Endothelial cell of umbilical vein (primary cell): ENCODE measurements at regions not wholly inside any gene's neighbourhood (a gene's known extent, or its start where the extent isn't known, plus 50 kb on each side); places are given as distances from the start of the nearest gene placed in this dataset.

ENCODE experiments used
- EZH2 ChIP-seq: IDR thresholded peaks from 2 replicates; pipeline ENCODE4 v1.6.1; 2012; ENCODE audit warnings: borderline replicate concordance, low read depth, mild to moderate bottlenecking, moderate library complexity, low read length, inconsistent platforms; ENCODE audit not compliant: severe bottlenecking
- JUN ChIP-seq: IDR thresholded peaks from 2 replicates; pipeline ENCODE4 v1.6.1; 2011; ENCODE audit warnings: borderline replicate concordance, low read depth; ENCODE audit not compliant: insufficient read length, insufficient read depth
- MAX ChIP-seq: IDR thresholded peaks from 2 replicates; pipeline ENCODE4 v1.6.1; 2011; ENCODE audit not compliant: insufficient read depth, insufficient read length
- POLR2A ChIP-seq: IDR thresholded peaks from 2 replicates; pipeline ENCODE4 v1.6.1; 2012; ENCODE audit warnings: low read depth, mild to moderate bottlenecking, control low read depth, low read length
- POLR2AphosphoS5 ChIP-seq: IDR thresholded peaks from 2 replicates; pipeline ENCODE4 v1.6.1; 2012; ENCODE audit warnings: low read depth, mild to moderate bottlenecking, control low read depth, low read length, moderate library complexity; ENCODE audit not compliant: insufficient read depth
- TF ChIP-seq, protein P1 (sequence below), 2 donors: IDR thresholded peaks; 1 replicate in 1 of 2; 2 replicates in 1 of 2; pipeline ENCODE4 v1.5.1; 2011; ENCODE audit warnings: low read length in 2 of 2, mild to moderate bottlenecking in 2 of 2, moderate library complexity in 2 of 2, control low read depth in 1 of 2, inconsistent platforms in 1 of 2, low read depth in 1 of 2; ENCODE audit not compliant: insufficient read depth in 1 of 2; ENCODE audit errors: extremely low read depth in 1 of 2

- TF ChIP-seq, protein P1, sequence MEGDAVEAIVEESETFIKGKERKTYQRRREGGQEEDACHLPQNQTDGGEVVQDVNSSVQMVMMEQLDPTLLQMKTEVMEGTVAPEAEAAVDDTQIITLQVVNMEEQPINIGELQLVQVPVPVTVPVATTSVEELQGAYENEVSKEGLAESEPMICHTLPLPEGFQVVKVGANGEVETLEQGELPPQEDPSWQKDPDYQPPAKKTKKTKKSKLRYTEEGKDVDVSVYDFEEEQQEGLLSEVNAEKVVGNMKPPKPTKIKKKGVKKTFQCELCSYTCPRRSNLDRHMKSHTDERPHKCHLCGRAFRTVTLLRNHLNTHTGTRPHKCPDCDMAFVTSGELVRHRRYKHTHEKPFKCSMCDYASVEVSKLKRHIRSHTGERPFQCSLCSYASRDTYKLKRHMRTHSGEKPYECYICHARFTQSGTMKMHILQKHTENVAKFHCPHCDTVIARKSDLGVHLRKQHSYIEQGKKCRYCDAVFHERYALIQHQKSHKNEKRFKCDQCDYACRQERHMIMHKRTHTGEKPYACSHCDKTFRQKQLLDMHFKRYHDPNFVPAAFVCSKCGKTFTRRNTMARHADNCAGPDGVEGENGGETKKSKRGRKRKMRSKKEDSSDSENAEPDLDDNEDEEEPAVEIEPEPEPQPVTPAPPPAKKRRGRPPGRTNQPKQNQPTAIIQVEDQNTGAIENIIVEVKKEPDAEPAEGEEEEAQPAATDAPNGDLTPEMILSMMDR (IDR thresholded peaks at IDR 0.05; ENCODE audit: extremely low read depth in 1 of 2, insufficient read depth in 1 of 2, low read depth in 1 of 2, low read length in 2 of 2), result no peak
- TF ChIP-seq POLR2AphosphoS5, result no peak
- no peak for TF ChIP-seq POLR2A
- no peak for TF ChIP-seq MAX
- no peak for TF ChIP-seq EZH2
- TF ChIP-seq JUN, result no peak
These were observed 713.3 kb upstream of the CBLB start for GRCh38 chr3:106582151-106582550.
